ENCODE measurements at regions not wholly inside any gene's neighbourhood (a gene's known extent, or its start where the extent isn't known, plus 50 kb on each side); places are given as distances from the start of the nearest gene placed in this dataset.

DNA sequence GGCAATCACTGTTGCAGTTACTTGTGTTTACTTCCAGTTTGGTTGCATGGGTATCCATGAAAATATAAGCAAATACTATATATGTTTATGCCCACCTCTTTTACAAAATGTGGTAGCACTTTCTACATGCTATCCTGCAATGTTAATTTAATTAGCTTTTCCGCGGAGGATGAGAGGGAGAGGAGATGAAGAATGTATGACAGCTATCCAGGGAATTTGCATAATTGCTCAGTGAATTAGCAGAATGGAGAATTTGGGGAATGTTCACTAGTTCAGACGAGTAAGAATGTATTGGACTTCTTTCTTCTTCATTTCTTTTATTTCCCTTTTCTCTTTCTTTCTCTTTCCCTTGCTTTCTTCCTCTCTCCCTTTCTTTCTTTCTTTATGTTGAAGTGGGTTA lies 140.7 kb upstream of the SLC28A3 start:
- TF ChIP-seq ZFX (IDR thresholded peaks at IDR 0.05; ENCODE audit: borderline replicate concordance) (no peak), CTCF (IDR thresholded peaks at IDR 0.05) (no peak)
- H3K27ac ChIP-seq = no peak overlapping the region

DNA sequence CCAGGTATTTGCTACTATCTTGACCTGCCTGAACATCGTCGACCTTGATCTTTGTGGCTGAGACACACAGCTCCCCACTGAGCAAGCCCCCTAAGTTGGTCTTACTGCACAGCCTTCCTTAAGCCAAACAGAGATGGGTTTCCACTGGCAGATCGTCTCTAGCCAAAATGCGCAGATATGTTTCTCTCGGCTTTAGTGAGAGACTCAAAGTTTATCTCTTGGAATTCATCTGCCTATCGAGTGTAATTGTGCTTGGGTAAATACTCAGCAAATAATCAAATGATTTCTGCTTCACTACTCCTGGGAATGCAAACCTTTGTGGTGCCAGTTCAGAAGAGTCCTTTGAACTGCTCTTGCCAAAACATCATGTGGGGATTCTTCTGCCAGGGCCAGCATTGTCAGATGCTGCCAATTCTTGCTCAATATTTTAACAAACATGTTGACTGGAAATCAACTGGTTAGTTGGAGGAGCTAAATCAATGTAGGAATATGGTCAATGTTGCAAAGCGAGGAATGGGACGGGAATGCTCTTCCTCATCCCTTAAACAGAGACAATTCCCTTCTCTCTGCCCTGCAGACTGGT lies 141.2 kb upstream of the SLC28A3 start:
- no peak overlapping the region for H3K27ac ChIP-seq
- TF ChIP-seq ZFX (IDR thresholded peaks at IDR 0.05; ENCODE audit: borderline replicate concordance) = no peak
- TF ChIP-seq CTCF (IDR thresholded peaks at IDR 0.05) = no peak

DNA sequence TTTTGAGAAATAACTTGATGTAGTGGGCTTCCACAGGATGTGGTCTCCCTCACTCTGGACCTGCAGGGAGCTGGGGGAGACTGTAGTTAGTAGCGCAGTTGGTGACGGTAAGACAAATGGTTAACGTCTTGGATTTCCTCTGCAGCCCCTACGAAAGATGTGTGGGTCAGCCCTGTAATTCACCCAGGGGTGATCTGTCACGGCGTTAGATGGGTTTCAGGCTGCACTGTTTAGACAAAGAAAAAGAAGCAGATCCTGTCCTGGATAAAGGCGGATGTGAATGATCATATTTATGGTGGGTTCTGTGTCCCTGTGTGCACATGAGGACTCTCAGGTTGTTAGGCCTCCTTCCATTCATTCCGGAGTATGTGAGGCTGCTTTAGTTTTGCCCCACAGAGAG lies 142.0 kb upstream of the SLC28A3 start:
- no peak overlapping the region for H3K27ac ChIP-seq
- no peak for TF ChIP-seq CTCF (IDR thresholded peaks at IDR 0.05)
- TF ChIP-seq ZFX (IDR thresholded peaks at IDR 0.05; ENCODE audit: borderline replicate concordance) = no peak

DNA sequence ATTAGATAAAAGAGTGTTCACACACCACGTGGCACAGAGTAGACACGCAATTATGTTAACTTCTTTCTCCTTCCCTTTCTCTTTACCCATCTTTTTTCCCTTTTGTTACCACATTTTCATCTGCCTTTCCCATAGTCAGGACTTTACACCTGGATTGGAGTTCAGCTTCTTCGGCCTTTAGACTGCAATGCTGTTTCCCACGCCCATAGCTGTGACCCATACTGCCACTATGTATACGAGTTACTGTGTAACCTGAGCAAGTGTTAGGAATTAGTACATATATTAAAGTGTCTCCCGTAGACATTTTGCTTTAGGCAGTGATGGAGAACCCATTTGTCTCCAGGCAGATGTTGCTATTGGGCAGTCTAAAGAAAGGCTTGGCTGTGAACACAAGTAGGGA lies 143.6 kb upstream of the SLC28A3 start:
- TF ChIP-seq ZFX (IDR thresholded peaks at IDR 0.05; ENCODE audit: borderline replicate concordance) (no peak), CTCF (IDR thresholded peaks at IDR 0.05) (no peak)
- no peak overlapping the region for H3K27ac ChIP-seq

DNA sequence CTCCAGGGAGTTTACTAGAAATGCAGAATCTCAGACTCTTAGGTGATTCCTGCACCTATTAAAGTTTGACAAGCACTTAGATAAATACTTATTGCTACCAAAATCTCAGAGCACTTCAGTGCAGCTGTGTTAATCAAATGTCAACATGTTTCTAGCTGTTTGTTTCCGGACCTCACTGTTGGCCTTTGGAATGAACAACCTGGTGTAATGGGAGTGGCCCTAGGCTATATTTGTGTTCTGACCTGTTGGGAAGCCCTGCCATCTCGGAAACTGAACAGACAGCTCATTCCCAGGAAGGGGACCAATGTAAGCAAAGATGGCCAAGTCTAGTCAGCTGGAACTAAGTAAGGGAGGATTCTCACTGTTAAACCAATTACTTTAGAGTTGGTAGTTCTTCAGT lies 145.0 kb upstream of the SLC28A3 start:
- TF ChIP-seq CTCF (IDR thresholded peaks at IDR 0.05) (no peak), ZFX (IDR thresholded peaks at IDR 0.05; ENCODE audit: borderline replicate concordance) (no peak)
- no peak overlapping the region for H3K27ac ChIP-seq

DNA sequence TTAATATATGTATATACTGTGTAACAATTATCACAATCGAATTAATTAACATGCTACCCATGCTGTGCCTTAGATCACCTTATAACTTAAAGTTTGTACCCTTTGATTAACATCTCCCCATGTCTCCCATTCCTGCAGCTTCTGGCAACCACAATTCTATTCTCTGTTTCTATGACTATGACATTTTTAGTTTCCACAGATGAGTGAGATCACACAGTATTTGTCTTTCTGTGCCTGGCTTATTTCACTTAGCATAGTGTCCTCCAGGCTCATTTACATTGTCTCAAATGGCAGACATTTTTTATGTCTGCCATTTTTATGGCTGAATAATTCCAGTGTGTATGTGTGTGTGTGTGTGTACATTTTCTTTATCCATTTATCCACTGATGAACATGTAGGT lies 146.1 kb upstream of the SLC28A3 start:
- no peak overlapping the region for H3K27ac ChIP-seq
- TF ChIP-seq ZFX (IDR thresholded peaks at IDR 0.05; ENCODE audit: borderline replicate concordance) (no peak), CTCF (IDR thresholded peaks at IDR 0.05) (no peak)

- TF ChIP-seq CTCF (IDR thresholded peaks at IDR 0.05) (no peak), ZFX (IDR thresholded peaks at IDR 0.05; ENCODE audit: borderline replicate concordance) (no peak)
- H3K27ac ChIP-seq = no peak overlapping the region
Measured at GRCh38 chr9:84490206-84490841, 149.8 kb upstream of the SLC28A3 start.
